ENCODE measurements at regions not wholly inside any gene's neighbourhood (a gene's known extent, or its start where the extent isn't known, plus 50 kb on each side); places are given as distances from the start of the nearest gene placed in this dataset.

DNA sequence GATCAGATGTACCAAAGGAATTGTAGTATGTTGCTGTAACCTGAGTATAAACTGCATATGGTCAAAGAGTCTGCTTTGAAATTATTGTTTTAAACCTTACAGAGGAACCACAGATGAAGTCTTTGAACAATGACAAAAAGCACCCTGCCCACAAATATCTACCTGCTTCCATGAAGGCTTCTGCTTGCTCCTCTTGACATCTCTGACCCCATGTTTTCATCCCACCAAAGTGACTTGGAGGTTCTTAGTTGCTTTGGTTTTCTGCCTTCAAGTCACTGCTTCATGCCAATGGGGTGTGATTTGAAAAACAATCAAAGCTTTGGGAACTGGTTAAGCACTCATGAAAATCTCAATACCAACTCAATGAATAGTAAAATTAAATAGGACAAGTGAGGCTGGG, 194.6 kb upstream of the ACTBL2 start:
- TF ChIP-seq, protein P1, sequence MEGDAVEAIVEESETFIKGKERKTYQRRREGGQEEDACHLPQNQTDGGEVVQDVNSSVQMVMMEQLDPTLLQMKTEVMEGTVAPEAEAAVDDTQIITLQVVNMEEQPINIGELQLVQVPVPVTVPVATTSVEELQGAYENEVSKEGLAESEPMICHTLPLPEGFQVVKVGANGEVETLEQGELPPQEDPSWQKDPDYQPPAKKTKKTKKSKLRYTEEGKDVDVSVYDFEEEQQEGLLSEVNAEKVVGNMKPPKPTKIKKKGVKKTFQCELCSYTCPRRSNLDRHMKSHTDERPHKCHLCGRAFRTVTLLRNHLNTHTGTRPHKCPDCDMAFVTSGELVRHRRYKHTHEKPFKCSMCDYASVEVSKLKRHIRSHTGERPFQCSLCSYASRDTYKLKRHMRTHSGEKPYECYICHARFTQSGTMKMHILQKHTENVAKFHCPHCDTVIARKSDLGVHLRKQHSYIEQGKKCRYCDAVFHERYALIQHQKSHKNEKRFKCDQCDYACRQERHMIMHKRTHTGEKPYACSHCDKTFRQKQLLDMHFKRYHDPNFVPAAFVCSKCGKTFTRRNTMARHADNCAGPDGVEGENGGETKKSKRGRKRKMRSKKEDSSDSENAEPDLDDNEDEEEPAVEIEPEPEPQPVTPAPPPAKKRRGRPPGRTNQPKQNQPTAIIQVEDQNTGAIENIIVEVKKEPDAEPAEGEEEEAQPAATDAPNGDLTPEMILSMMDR (IDR thresholded peaks at IDR 0.05; ENCODE audit: insufficient read depth, low read length) = no peak
- TF ChIP-seq POLR2AphosphoS5 (IDR thresholded peaks at IDR 0.05; ENCODE audit: low read depth) = no peak
